ENCODE measurements at regions not wholly inside any gene's neighbourhood (a gene's known extent, or its start where the extent isn't known, plus 50 kb on each side); places are given as distances from the start of the nearest gene placed in this dataset.

DNA sequence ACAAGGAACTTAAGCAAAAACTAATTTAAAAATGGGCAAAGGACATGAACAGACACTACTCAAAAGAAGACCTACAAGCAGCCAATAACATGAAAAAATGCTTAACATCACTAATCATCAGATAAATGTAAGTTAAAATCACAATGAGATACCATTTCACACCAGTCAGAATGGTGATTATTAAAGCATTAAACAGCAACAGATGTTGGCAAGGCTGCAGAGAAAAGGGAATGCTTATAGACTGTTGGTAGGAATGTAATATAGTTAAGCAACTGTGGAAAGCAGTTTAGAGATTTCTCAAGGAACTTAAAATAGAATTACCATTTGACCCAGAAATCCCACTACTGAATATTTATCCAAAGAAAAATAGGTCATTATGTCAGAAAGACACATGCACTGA is 482.2 kb downstream of the SQOR start:
- TF ChIP-seq, protein P1, sequence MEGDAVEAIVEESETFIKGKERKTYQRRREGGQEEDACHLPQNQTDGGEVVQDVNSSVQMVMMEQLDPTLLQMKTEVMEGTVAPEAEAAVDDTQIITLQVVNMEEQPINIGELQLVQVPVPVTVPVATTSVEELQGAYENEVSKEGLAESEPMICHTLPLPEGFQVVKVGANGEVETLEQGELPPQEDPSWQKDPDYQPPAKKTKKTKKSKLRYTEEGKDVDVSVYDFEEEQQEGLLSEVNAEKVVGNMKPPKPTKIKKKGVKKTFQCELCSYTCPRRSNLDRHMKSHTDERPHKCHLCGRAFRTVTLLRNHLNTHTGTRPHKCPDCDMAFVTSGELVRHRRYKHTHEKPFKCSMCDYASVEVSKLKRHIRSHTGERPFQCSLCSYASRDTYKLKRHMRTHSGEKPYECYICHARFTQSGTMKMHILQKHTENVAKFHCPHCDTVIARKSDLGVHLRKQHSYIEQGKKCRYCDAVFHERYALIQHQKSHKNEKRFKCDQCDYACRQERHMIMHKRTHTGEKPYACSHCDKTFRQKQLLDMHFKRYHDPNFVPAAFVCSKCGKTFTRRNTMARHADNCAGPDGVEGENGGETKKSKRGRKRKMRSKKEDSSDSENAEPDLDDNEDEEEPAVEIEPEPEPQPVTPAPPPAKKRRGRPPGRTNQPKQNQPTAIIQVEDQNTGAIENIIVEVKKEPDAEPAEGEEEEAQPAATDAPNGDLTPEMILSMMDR (IDR thresholded peaks at IDR 0.05; ENCODE audit: low read depth, low read length, missing input control), result no peak
- TF ChIP-seq, protein P2, sequence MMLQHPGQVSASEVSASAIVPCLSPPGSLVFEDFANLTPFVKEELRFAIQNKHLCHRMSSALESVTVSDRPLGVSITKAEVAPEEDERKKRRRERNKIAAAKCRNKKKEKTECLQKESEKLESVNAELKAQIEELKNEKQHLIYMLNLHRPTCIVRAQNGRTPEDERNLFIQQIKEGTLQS (IDR thresholded peaks at IDR 0.05), result no peak
- no peak for TF ChIP-seq HNF4G (IDR thresholded peaks at IDR 0.05)
